Suprapubic skin (tissue), 4 donors: ENCODE measurements at regions not wholly inside any gene's neighbourhood (a gene's known extent, or its start where the extent isn't known, plus 50 kb on each side); places are given as distances from the start of the nearest gene placed in this dataset.

Experiments
- DNase-seq, 2 donors: peaks; one replicate each; pipeline ENCODE4 v3.0.0-alpha.2; 2019; ENCODE audit warnings: low spot score in 2 of 2
- H3K27ac ChIP-seq: fragments of 200-600 bp; sonication (generic); one replicate; pipeline ENCODE4 v1.5.1; 2019
- H3K27me3 ChIP-seq: fragments of 200-600 bp; sonication (generic); one replicate; pipeline ENCODE4 v1.5.1; 2019
- H3K36me3 ChIP-seq: fragments of 200-600 bp; sonication (generic); one replicate; pipeline ENCODE4 v1.5.1; 2019
- H3K4me1 ChIP-seq: fragments of 200-600 bp; sonication (generic); one replicate; pipeline ENCODE4 v1.5.1; 2019
- H3K4me3 ChIP-seq: fragments of 200-600 bp; sonication (generic); one replicate; pipeline ENCODE4 v1.5.1; 2019; ENCODE audit warnings: mild to moderate bottlenecking
- H3K9me3 ChIP-seq: fragments of 200-600 bp; sonication (generic); one replicate; pipeline ENCODE4 v1.5.1; 2019
- CTCF ChIP-seq, 2 donors: fragments of 200-600 bp in 1 of 2; fragments of 450-650 bp in 1 of 2; sonication (generic) in 1 of 2; IDR thresholded peaks; one replicate each; pipeline ENCODE4 v1.5.1; 2016 to 2019; ENCODE audit warnings: antibody characterized with exemption in 2 of 2, mild to moderate bottlenecking in 1 of 2, moderate library complexity in 1 of 2
- EP300 ChIP-seq: sonication (generic); formaldehyde crosslinking; IDR thresholded peaks from one replicate; pipeline ENCODE4 v1.6.1; 2017; ENCODE audit warnings: antibody characterized with exemption
- POLR2A ChIP-seq, 2 donors: fragments of 450-650 bp; IDR thresholded peaks; one replicate each; pipeline ENCODE4 v1.6.1; 2017; ENCODE audit warnings: antibody characterized with exemption in 2 of 2, mild to moderate bottlenecking in 2 of 2, moderate library complexity in 2 of 2
- POLR2AphosphoS5 ChIP-seq, 3 donors: sonication (generic); formaldehyde crosslinking; IDR thresholded peaks; one replicate each; pipeline ENCODE4 v1.6.1; 2017; ENCODE audit warnings: antibody characterized with exemption in 3 of 3
- WGBS: methylation state at CpG from one replicate; pipeline ENCODE4 v1.1.5; 2018; 5-methylcytosine and 5-hydroxymethylcytosine counted together

- DNase-seq: no peak
- Histone ChIP-seq H3K4me3 (no peak overlapping the region), H3K9me3 (no peaks in the 10 kb centered on the region), H3K36me3 (no peaks in the 10 kb centered on the region), H3K27ac (no peak overlapping the region), H3K4me1 (no peaks in the 10 kb centered on the region), H3K27me3 (no peaks in the 10 kb centered on the region)
- no peak for TF ChIP-seq CTCF (IDR thresholded peaks at IDR 0.05)
- no peak for TF ChIP-seq POLR2A (IDR thresholded peaks at IDR 0.05)
- TF ChIP-seq EP300: no peak
- no peak for TF ChIP-seq POLR2AphosphoS5 (IDR thresholded peaks at IDR 0.05)
- WGBS: 93% methylated on average over 9 of the region's 9 CpGs
Measured at GRCh38 chr10:9863559-9864121, 1154.0 kb upstream of the CELF2 start.

GRCh38 chr10:9868499-9868898 lies 1149.2 kb upstream of the CELF2 start:
- H3K27me3 ChIP-seq: no peaks in the 10 kb centered on the region
- H3K9me3 ChIP-seq: no peaks in the 10 kb centered on the region
- no peak for DNase-seq
- H3K4me3 ChIP-seq: no peak overlapping the region
- H3K27ac ChIP-seq: no peak overlapping the region
- 71% methylated on average over 2 of the region's 2 CpGs for WGBS
- no peaks in the 10 kb centered on the region for H3K4me1 ChIP-seq
- no peak for TF ChIP-seq EP300
- TF ChIP-seq POLR2A (IDR thresholded peaks at IDR 0.05): no peak
- TF ChIP-seq POLR2AphosphoS5 (IDR thresholded peaks at IDR 0.05): no peak
- TF ChIP-seq CTCF (IDR thresholded peaks at IDR 0.05): no peak
- no peaks in the 10 kb centered on the region for H3K36me3 ChIP-seq

- no peak for DNase-seq
- Histone ChIP-seq H3K9me3 (no peaks in the 10 kb centered on the region), H3K36me3 (no peaks in the 10 kb centered on the region), H3K27ac (no peak overlapping the region), H3K27me3 (no peaks in the 10 kb centered on the region), H3K4me1 (no peaks in the 10 kb centered on the region), H3K4me3 (no peak overlapping the region)
- TF ChIP-seq POLR2A (IDR thresholded peaks at IDR 0.05) (no peak), CTCF (IDR thresholded peaks at IDR 0.05) (no peak), EP300 (no peak), POLR2AphosphoS5 (IDR thresholded peaks at IDR 0.05) (no peak)
- WGBS: 70% methylated on average over 2 of the region's 2 CpGs
Measured at GRCh38 chr10:9869205-9869604, 1148.5 kb upstream of the CELF2 start.

- no peak overlapping the region for H3K27ac ChIP-seq
- no peak for TF ChIP-seq POLR2A (IDR thresholded peaks at IDR 0.05)
- DNase-seq: no peak
- no peaks in the 10 kb centered on the region for H3K9me3 ChIP-seq
- no peaks in the 10 kb centered on the region for H3K4me1 ChIP-seq
- 47% methylated on average over 5 of the region's 5 CpGs for WGBS
- H3K36me3 ChIP-seq: no peaks in the 10 kb centered on the region
- no peak overlapping the region for H3K4me3 ChIP-seq
- no peaks in the 10 kb centered on the region for H3K27me3 ChIP-seq
Measured at GRCh38 chr10:9869606-9870176, 1148.0 kb upstream of the CELF2 start.

- no peak for TF ChIP-seq CTCF (IDR thresholded peaks at IDR 0.05)
- no peak for TF ChIP-seq EP300
- TF ChIP-seq POLR2A (IDR thresholded peaks at IDR 0.05): no peak
- TF ChIP-seq POLR2AphosphoS5 (IDR thresholded peaks at IDR 0.05): no peak
- DNase-seq: no peak
- H3K9me3 ChIP-seq: no peaks in the 10 kb centered on the region
- WGBS: 89% methylated on average over 4 of the region's 5 CpGs
- H3K27ac ChIP-seq: no peak overlapping the region
- H3K27me3 ChIP-seq: no peaks in the 10 kb centered on the region
- no peaks in the 10 kb centered on the region for H3K4me1 ChIP-seq
- H3K36me3 ChIP-seq: no peaks in the 10 kb centered on the region
- no peak overlapping the region for H3K4me3 ChIP-seq
Measured at GRCh38 chr10:9875353-9875752, 1142.3 kb upstream of the CELF2 start.

GRCh38 chr10:9877978-9878377 lies 1139.7 kb upstream of the CELF2 start:
- Histone ChIP-seq H3K4me1 (no peaks in the 10 kb centered on the region), H3K27ac (no peak overlapping the region), H3K9me3 (peaks cover 8% of the 10 kb centered on the region), H3K27me3 (no peaks in the 10 kb centered on the region), H3K36me3 (no peaks in the 10 kb centered on the region), H3K4me3 (no peak overlapping the region)
- DNase-seq: no peak
- WGBS: 95% methylated on average over 12 of the region's 12 CpGs
- no peak for TF ChIP-seq POLR2A (IDR thresholded peaks at IDR 0.05)
- TF ChIP-seq POLR2AphosphoS5 (IDR thresholded peaks at IDR 0.05): no peak
- TF ChIP-seq CTCF (IDR thresholded peaks at IDR 0.05): no peak
- no peak for TF ChIP-seq EP300
